Neutrophil (primary cell): ENCODE measurements at regions not wholly inside any gene's neighbourhood (a gene's known extent, or its start where the extent isn't known, plus 50 kb on each side); places are given as distances from the start of the nearest gene placed in this dataset.

Experiments used
- H3K27ac ChIP-seq: fragments of 200-600 bp; sonication (generic); 2 replicates; pipeline ENCODE4 v1.5.1; 2016; ENCODE audit warnings: mild to moderate bottlenecking, moderate library complexity
- H3K27me3 ChIP-seq: fragments of 200-600 bp; sonication (generic); 2 replicates; pipeline ENCODE4 v1.6.0; 2016; ENCODE audit warnings: mild to moderate bottlenecking
- H3K36me3 ChIP-seq: fragments of 200-600 bp; sonication (generic); 2 replicates; pipeline ENCODE4 v1.5.1; 2017
- H3K4me1 ChIP-seq, 2 experiments: fragments of 200-600 bp in 1 of 2; sonication (generic) in 1 of 2; 1 replicate in 1 of 2; 2 replicates in 1 of 2; pipeline versions ENCODE4 v1.5.1 to v1.6.1; 2013 to 2016; ENCODE audit warnings: low read depth in 1 of 2, low read length in 1 of 2, mild to moderate bottlenecking in 1 of 2, moderate library complexity in 1 of 2; ENCODE audit not compliant: control insufficient read depth in 1 of 2, insufficient read depth in 1 of 2
- H3K4me3 ChIP-seq, 2 experiments: fragments of 200-600 bp in 1 of 2; sonication (generic) in 1 of 2; 1 replicate in 1 of 2; 2 replicates in 1 of 2; pipeline ENCODE4 v1.5.1; 2013 to 2016; ENCODE audit warnings: low read depth in 1 of 2, low read length in 1 of 2, mild to moderate bottlenecking in 1 of 2, moderate library complexity in 1 of 2
- H3K9me3 ChIP-seq: fragments of 200-600 bp; sonication (generic); 2 replicates; pipeline ENCODE4 v1.5.1; 2016
- CTCF ChIP-seq: fragments of 200-600 bp; sonication (generic); IDR thresholded peaks from 2 replicates; pipeline ENCODE4 v1.5.1; 2016; ENCODE audit warnings: antibody characterized with exemption

GRCh38 chr12:76232013-76232412 is 116.2 kb downstream of the BBS10 start:
- TF ChIP-seq CTCF: no peak

GRCh38 chr12:76226956-76227355 is 121.3 kb downstream of the BBS10 start:
- Histone ChIP-seq H3K27me3 (no peaks in the 10 kb centered on the region), H3K9me3 (no peaks in the 10 kb centered on the region), H3K4me1 (peaks cover 0 to 3% of the 10 kb centered on the region in 2 experiments), H3K27ac (no peak overlapping the region), H3K4me3 (no peak overlapping the region), H3K36me3 (no peaks in the 10 kb centered on the region)
- no peak for TF ChIP-seq CTCF

More at GRCh38 chr12:76232013-76232412, 116.2 kb downstream of the BBS10 start:
- H3K4me3 ChIP-seq: no peak overlapping the region
- no peaks in the 10 kb centered on the region for H3K36me3 ChIP-seq
- no peaks in the 10 kb centered on the region for H3K9me3 ChIP-seq
- H3K27me3 ChIP-seq: no peaks in the 10 kb centered on the region
- H3K4me1 ChIP-seq: peaks cover 0 to 3% of the 10 kb centered on the region in 2 experiments
- H3K27ac ChIP-seq: no peak overlapping the region

GRCh38 chr12:76226397-76226796 is 121.8 kb downstream of the BBS10 start:
- Histone ChIP-seq H3K4me3 (no peak overlapping the region), H3K36me3 (no peaks in the 10 kb centered on the region), H3K27me3 (no peaks in the 10 kb centered on the region), H3K27ac (no peak overlapping the region), H3K9me3 (no peaks in the 10 kb centered on the region), H3K4me1 (peaks cover 0 to 3% of the 10 kb centered on the region in 2 experiments)
- TF ChIP-seq CTCF: no peak

GRCh38 chr12:76223869-76224268 is 124.3 kb downstream of the BBS10 start:
- Histone ChIP-seq H3K36me3 (no peaks in the 10 kb centered on the region), H3K4me1 (peaks cover 0 to 3% of the 10 kb centered on the region in 2 experiments), H3K4me3 (no peak overlapping the region), H3K9me3 (no peaks in the 10 kb centered on the region), H3K27me3 (no peaks in the 10 kb centered on the region), H3K27ac (no peak overlapping the region)
- TF ChIP-seq CTCF: no peak

- Histone ChIP-seq H3K27me3 (no peaks in the 10 kb centered on the region), H3K4me3 (no peak overlapping the region), H3K4me1 (no peaks in the 10 kb centered on the region), H3K9me3 (no peaks in the 10 kb centered on the region), H3K36me3 (no peaks in the 10 kb centered on the region), H3K27ac (no peak overlapping the region)
- no peak for TF ChIP-seq CTCF
These were observed 127.2 kb downstream of the BBS10 start for GRCh38 chr12:76220980-76221379.

GRCh38 chr12:76219806-76220205 is 128.4 kb downstream of the BBS10 start:
- no peak overlapping the region for H3K4me3 ChIP-seq
- no peaks in the 10 kb centered on the region for H3K27me3 ChIP-seq
- no peak for TF ChIP-seq CTCF
- no peaks in the 10 kb centered on the region for H3K36me3 ChIP-seq
- no peaks in the 10 kb centered on the region for H3K9me3 ChIP-seq
- no peaks in the 10 kb centered on the region for H3K4me1 ChIP-seq
- no peak overlapping the region for H3K27ac ChIP-seq
